ENCODE measurements at regions not wholly inside any gene's neighbourhood (a gene's known extent, or its start where the extent isn't known, plus 50 kb on each side); places are given as distances from the start of the nearest gene placed in this dataset.

DNA sequence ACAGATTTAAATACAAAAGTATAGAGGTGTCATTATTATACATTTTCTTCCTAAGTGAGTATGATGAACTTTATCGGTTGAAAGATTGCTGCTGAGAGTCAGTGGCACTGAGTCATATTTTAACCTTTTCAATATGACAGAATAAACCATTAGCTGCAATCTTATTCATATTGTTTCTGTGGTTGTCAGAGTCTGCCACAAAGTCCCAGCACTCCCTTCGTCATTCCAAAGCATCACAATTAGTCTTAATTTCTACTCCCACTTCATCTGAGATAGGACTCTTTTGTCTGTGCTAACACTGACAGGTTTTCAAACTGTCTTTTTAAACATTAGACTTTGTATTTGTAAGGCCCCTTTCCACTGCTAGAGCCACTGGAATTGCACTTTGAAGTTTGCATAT is 656.9 kb downstream of the MTRR start:
- Histone ChIP-seq H3K4me2 (ENCODE audit: low read length) (no peak overlapping the region), H3K9me2 (ENCODE audit: insufficient read depth, low read length) (no peaks in the 10 kb centered on the region), H4K20me1 (ENCODE audit: insufficient read depth) (no peaks in the 10 kb centered on the region), H3K9me3 (ENCODE audit: low read length) (no peaks in the 10 kb centered on the region), H3K27ac (ENCODE audit: low read length) (peak overlapping the region; percentile 55), H3K36me3 (ENCODE audit: insufficient read depth, low read length) (no peaks in the 10 kb centered on the region), H3K79me2 (replicated peaks; ENCODE audit: insufficient read depth, low read length) (no peaks in the 10 kb centered on the region), H3K4me3 (ENCODE audit: low read length) (no peak overlapping the region), H3F3A (ENCODE audit: insufficient read depth, low read length, poor library complexity, severe bottlenecking) (no peaks in the 10 kb centered on the region), H3K27me3 (ENCODE audit: insufficient read depth, low read depth, low read length) (no peaks in the 10 kb centered on the region), H2AFZ (ENCODE audit: low read depth, low read length) (no peak overlapping the region), H3K9ac (ENCODE audit: low read length) (no peak overlapping the region)
- TF ChIP-seq POLR2AphosphoS5 (IDR thresholded peaks at IDR 0.05) (peak; percentile 68), REST (IDR thresholded peaks at IDR 0.05; ENCODE audit: borderline replicate concordance) (peak; percentile 60), EP300 (conservative IDR thresholded peaks at IDR 0.05; ENCODE audit: poor library complexity, severe bottlenecking) (peak; percentile 76), EZH2 (IDR thresholded peaks at IDR 0.05; ENCODE audit: borderline replicate concordance, insufficient read depth, low read length, poor library complexity, severe bottlenecking) (no peak)

DNA sequence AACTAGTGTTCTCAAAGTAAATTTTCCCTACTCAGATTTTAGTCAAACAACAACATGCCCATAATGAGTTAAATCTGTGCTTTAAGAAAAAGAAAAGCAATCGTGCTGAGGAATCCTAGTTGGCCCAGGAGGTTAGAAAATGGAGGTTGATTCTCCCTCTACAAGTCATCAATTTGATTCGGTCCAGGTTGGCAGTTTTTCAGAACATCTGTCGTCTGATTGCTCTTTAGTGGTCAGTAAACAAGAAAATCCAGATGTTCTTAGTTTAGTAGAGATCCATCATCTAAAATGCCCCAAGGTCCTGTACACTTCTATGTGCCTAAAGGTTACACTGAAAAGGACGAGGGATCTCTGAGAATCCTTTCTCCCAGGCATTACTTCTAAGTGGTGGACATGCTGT is 659.2 kb downstream of the MTRR start:
- Histone ChIP-seq H3K79me2 (replicated peaks; ENCODE audit: insufficient read depth, low read length) (no peaks in the 10 kb centered on the region), H4K20me1 (ENCODE audit: insufficient read depth) (no peaks in the 10 kb centered on the region), H2AFZ (ENCODE audit: low read depth, low read length) (no peak overlapping the region), H3K27ac (ENCODE audit: low read length) (no peak overlapping the region), H3K9ac (ENCODE audit: low read length) (no peak overlapping the region), H3F3A (ENCODE audit: insufficient read depth, low read length, poor library complexity, severe bottlenecking) (no peaks in the 10 kb centered on the region), H3K4me2 (ENCODE audit: low read length) (no peak overlapping the region), H3K36me3 (ENCODE audit: insufficient read depth, low read length) (no peaks in the 10 kb centered on the region), H3K9me2 (ENCODE audit: insufficient read depth, low read length) (no peaks in the 10 kb centered on the region), H3K27me3 (ENCODE audit: insufficient read depth, low read depth, low read length) (no peaks in the 10 kb centered on the region), H3K4me3 (ENCODE audit: low read length) (no peak overlapping the region), H3K9me3 (ENCODE audit: low read length) (no peaks in the 10 kb centered on the region)
- no peak for TF ChIP-seq SMC3 (conservative IDR thresholded peaks at IDR 0.05; ENCODE audit: poor library complexity)
- no peak for TF ChIP-seq EZH2 (IDR thresholded peaks at IDR 0.05; ENCODE audit: borderline replicate concordance, insufficient read depth, low read length, poor library complexity, severe bottlenecking)
- no peak for TF ChIP-seq MXI1 (conservative IDR thresholded peaks at IDR 0.05; ENCODE audit: poor library complexity, severe bottlenecking)
- no peak for TF ChIP-seq TAF1 (IDR thresholded peaks at IDR 0.05; ENCODE audit: low read depth)
- no peak for TF ChIP-seq RAD21 (conservative IDR thresholded peaks at IDR 0.05)
- no peak for TF ChIP-seq EP300 (conservative IDR thresholded peaks at IDR 0.05; ENCODE audit: poor library complexity, severe bottlenecking)
- TF ChIP-seq REST (IDR thresholded peaks at IDR 0.05; ENCODE audit: borderline replicate concordance): no peak
- no peak for TF ChIP-seq POLR2AphosphoS5 (IDR thresholded peaks at IDR 0.05)

Data from neural cell (in vitro differentiated cells).